NOMO-1 (cell line): ENCODE measurements at regions not wholly inside any gene's neighbourhood (a gene's known extent, or its start where the extent isn't known, plus 50 kb on each side); places are given as distances from the start of the nearest gene placed in this dataset.

Experiments used
- DNase-seq, 2 experiments: peaks; one replicate each; lab custom pipeline; 2025; ENCODE audit not compliant: unreplicated experiment in 2 of 2; lab: John Stamatoyannopoulos, UW

- DNase-seq, result no peak
Observed at GRCh38 chr2:71749671-71750101, 296.3 kb downstream of the DYSF start.

- DNase-seq, result no peak
Observed at GRCh38 chr2:71748227-71748626, 294.9 kb downstream of the DYSF start.

GRCh38 chr2:71747559-71747958 is 294.2 kb downstream of the DYSF start:
- no peak for DNase-seq

- DNase-seq, result no peak
Observed at GRCh38 chr2:71746946-71747501, 293.7 kb downstream of the DYSF start.

- DNase-seq, result no peak
Observed at GRCh38 chr2:71744781-71745180, 291.4 kb downstream of the DYSF start.

- no peak for DNase-seq
Observed at GRCh38 chr2:71743995-71744675, 290.8 kb downstream of the DYSF start.

GRCh38 chr2:71742953-71743601 is 289.7 kb downstream of the DYSF start:
- no peak for DNase-seq

- no peak for DNase-seq
Observed at GRCh38 chr2:71736986-71737385, 283.6 kb downstream of the DYSF start.

GRCh38 chr2:71736091-71736861 is 282.9 kb downstream of the DYSF start:
- no peak for DNase-seq
